Spleen (tissue), 7 donors: ENCODE measurements at regions not wholly inside any gene's neighbourhood (a gene's known extent, or its start where the extent isn't known, plus 50 kb on each side); places are given as distances from the start of the nearest gene placed in this dataset.

Source experiments
- CTCF ChIP-seq, 11 experiments: fragments of 200-600 bp in 7 of 11; fragments of 450-650 bp in 4 of 11; sonication (generic) in 4 of 11; IDR thresholded peaks in 8 of 11; conservative IDR thresholded peaks in 3 of 11; 1 replicate in 7 of 11; 2 replicates in 4 of 11; pipeline versions ENCODE4 v1.4.0 to v1.8.0; 2016 to 2021; ENCODE audit warnings: antibody characterized with exemption in 11 of 11, inconsistent platforms in 4 of 11, mild to moderate bottlenecking in 1 of 11
- POLR2A ChIP-seq, 3 donors: fragments of 450-650 bp; IDR thresholded peaks; one replicate each; pipeline ENCODE4 v1.5.1; 2017; ENCODE audit warnings: antibody characterized with exemption in 3 of 3, mild to moderate bottlenecking in 1 of 3
- POLR2AphosphoS5 ChIP-seq, 3 donors: sonication (generic); formaldehyde crosslinking; IDR thresholded peaks; one replicate each; pipeline ENCODE4 v1.5.1; 2017; ENCODE audit warnings: antibody characterized with exemption in 3 of 3
- donor health status: DM: no; HTN: no; CAD: no; lungs with moderate emphysema.
- donor health status: DM: no; HTN: no; CAD: no.
- donor health status: DM: no; HTN: no; CAD: no.

GRCh38 chr7:25686493-25686892, 458.2 kb upstream of the NPVF start:
- TF ChIP-seq POLR2AphosphoS5 (IDR thresholded peaks at IDR 0.05) (no peak), POLR2A (IDR thresholded peaks at IDR 0.05) (no peak), CTCF (IDR thresholded peaks at IDR 0.05 in 8 of 11, conservative IDR thresholded peaks at IDR 0.05 in 3 of 11) (no peak)
